Inflammatory macrophage treated with lipopolysaccharide for 1 hour (primary cell): ENCODE measurements at regions not wholly inside any gene's neighbourhood (a gene's known extent, or its start where the extent isn't known, plus 50 kb on each side); places are given as distances from the start of the nearest gene placed in this dataset.
"Not testable (repeated sequence)": the region's sequence is repeated elsewhere in the genome, so short reads cannot be mapped to it uniquely, and the experiment has no call there.

ENCODE experiments used
- DNase-seq, 2 donors: peaks; one replicate each; pipeline ENCODE4 v3.0.0-alpha.2; 2020 to 2022

DNA sequence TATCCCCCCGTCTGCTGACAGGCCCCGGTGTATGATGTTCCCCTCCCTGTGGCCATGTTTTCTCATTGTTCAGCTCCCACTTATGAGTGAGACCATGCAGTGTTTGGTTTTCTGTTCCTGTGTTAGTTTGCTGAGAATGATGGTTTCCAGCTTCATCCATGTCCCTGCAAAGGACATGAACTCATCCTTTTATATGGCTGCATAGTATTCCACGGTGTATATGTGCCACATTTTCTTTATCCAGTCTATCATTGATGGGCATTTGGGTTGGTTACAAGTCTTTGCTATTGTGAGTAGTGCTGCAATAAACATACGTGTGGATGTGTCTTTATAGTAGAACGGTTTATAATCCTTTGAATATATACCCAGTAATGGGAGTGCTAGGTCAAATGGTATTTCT is 244.7 kb downstream of the NEBL start:
- DNase-seq, result not testable (repeated sequence)

DNA sequence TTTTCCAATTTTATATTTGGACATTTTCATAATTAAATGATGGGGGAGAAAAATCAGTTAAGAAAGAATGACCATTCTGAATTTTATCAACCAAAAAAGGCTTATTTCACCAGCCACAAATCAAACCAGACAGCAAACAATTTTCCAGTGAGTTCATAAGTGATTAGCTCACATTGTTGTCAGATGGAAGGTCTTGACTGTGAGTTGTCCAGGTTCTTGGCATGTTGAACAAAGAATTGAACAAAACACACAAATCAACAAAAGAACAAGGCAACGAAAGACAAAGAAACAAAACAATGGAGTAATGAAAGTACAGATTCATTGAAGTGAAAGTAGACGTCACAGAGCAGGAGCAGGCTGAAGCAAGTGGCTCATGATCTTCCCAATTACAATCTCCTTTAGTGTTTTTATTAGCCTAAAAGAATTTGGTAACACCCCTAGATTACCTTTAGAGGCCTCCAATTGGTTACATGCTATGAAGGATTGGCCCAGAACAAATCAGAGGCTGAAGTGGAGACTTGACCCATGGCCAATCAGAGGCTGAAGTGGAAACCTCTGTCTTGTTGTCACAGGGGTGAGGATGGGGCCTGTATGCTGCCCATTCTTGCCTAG is 248.7 kb downstream of the NEBL start:
- DNase-seq, result no peak

DNA sequence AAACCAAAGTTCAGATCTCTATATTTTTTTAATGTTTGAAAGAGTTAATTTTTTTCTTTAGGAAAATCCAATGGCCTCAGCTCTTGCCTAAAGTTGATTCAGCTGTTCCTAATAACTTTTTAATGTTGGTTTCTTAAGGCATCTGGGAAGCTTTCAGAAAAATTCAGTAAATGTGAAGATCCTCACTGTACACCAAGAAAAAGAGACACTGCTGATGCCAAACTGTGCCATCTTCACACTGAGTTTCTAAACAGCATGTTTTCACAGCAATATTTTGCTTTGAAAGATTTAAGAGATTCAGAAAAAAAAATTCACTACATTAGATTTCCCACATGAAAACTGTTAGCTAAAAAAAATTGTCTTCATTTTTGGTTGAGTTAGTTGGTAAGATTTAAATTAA is 249.4 kb downstream of the NEBL start:
- DNase-seq, result no peak

DNA sequence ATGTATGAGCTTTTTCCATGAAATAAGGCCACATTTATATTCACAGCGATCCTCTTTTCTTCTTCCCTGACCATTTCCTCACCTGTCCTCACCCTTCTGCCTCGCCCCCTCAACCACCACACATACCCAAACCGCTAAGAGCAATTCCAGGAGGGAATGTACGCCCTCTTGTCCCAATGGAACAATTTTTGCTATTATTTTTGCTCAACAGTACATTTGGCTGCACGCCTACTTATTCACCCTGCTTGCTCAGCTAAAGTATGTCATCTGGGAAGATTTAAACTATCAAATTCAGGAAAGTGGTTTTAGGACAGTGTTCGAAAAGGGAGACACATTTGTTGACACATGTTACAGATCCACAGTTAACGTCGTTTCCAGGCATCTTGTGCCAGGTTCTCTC is 252.7 kb downstream of the NEBL start:
- no peak for DNase-seq

DNA sequence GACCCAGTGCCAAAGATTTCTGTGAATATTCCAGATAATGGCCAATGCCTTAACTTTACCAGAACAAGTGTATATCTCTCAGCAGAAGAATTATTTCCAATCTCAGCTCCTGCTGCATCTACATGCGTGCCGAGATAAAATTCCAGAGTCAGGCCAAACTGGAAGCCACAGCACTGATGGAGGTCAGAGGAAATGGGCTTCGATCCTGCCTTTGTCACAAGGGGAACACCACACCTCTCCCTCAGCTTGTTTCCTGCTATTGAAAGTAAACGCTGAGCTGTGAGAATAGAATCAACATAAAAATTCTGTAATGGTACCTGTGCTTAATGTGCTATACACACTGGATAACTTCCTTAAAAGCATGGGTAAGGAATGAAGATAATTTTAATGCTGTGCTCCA is 255.5 kb downstream of the NEBL start:
- DNase-seq, result no peak

DNA sequence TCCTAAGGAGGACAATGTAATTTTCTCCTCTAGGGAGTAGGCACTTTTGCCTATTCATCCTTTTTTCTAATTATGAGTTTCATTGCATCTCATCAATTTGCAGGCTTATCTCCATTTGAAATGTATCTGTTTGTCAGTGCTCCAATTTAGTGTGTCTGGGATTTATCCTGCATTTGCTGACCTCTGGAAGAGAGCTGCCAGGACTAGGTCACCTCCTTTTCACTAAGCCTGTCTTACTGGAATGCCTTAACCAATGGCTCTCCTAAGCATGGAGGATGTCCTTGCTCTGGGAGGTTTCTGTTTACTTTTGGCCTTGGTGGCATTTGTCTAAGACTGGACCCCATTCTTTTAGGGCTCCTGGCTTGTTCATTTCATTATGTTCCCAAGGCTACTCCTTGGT is 261.5 kb downstream of the NEBL start:
- DNase-seq, result no peak

DNA sequence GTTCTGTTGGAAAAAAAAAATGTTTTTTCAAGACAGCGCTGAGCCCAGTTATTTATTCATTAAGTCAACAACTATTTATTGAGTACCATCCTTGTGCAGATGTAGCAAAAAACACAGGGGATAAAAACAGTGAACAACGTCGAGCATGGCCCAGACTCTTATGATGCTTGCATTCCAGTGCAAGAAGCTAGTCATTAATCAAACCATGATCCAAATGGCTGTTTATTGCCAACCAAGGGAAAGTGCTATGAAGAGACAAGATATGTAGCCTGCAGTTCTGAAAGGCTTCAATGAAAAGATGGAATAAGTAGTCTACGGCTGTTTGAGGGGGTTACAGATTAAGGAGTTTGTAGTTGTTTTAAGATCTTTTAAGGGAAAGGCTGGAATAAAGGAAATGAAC is 262.3 kb downstream of the NEBL start:
- DNase-seq, result no peak

DNA sequence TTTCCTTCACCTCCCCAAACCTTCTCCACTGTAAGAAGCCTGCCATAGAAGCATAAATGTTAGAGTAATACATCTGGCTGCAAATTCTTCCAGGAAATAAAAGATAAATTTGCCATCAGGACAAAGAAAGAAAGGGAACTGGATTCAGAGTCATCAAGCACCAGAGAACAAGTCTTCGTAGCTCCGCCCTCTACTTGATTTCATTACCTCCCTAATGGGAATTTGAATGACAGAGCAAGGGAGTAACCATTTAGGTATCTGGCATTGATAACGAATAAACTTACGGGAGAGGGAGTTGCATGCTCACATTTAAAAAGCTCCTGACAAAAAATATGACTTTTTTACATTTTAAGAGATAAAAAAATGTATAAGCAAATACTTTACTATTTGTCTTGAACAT is 263.4 kb downstream of the NEBL start:
- DNase-seq, result no peak

DNA sequence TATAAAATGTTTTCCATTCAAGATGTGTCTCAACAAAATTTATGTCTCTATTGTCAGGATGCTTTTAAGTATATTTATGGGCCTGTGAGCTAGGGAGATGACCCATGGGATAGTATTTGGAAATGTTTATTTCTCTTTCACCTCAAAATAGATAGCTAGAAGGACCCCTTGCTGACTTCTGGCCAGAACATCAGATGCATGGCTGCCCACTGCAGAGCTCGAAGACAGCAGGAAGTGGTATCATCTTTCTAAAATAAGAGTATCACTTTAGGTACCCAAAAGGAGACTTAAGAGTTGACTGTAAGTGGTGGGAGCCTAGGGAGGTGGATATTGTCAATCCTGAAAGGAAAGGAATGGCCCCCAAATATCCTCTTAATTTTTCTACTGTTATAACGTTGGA is 264.4 kb downstream of the NEBL start:
- DNase-seq, result no peak

DNA sequence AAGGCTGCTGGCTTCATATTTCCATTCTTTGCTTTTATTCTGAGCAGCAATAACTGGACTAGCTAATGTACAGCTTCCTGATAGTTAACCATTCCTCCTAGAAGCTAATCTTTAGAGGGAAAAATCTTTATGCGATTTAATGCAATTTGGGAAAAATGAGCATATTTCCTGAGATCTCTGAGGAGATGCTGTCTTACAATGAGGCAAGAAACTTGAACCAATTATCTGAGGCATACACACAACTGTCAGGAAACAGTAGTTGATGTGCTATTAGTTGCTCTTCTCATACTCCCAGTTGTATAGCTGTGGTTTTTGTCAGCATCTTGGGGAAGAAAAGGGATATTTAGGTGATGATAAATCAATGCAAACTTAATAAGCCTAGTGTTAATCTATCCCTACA is 265.9 kb downstream of the NEBL start:
- DNase-seq, result no peak

DNA sequence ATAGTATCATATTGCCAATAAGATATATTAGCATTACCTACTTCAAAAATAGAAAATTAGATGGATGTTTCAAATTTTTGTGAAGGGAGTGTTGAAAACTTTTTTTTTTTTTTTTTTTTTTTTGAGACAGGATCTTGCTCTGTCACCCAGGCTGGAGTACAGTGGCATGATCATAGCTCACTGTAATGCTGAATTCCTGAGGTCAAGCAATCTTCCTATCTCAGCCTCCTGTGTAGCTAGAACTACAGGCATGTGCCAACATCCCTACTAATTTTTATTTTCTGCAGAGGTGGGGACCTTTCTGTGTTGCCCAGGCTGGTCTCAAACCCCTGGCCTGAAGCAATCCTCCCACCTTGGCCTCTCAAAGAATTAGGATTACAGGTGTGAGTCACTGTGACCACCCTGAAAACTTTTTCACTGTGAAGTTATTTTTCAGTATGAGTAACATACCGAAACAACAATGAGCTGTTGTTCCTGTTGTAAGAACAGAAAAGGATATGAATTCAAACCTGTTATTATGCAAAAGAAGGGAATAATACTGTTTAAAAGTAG is 266.9 kb downstream of the NEBL start:
- no peak for DNase-seq

DNA sequence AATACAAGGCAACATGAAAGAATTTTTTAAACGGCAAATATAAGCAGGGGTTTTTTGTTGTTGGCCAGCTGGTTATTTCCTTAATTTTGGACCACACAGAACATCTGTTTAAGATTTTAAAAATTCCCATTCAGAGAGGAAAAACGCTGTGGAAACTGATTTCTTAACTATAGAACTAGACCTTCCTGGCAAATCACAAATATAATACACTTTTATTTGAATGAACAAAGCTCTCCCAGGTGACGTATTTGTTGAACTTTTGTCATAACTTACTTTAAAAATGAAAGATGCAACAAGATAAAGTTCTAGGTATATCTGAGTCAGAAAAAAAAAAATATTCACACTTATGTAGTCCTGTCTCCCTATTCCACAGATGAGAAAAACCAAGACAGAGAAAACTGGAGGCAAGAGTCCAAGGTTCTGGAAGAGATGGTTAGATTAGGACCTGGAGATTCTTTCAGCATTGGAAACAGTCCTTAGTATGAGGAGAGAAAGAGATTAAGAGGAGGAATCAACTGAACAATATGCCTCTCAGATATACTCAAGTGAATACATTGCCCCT is 269.1 kb downstream of the NEBL start:
- no peak for DNase-seq

DNA sequence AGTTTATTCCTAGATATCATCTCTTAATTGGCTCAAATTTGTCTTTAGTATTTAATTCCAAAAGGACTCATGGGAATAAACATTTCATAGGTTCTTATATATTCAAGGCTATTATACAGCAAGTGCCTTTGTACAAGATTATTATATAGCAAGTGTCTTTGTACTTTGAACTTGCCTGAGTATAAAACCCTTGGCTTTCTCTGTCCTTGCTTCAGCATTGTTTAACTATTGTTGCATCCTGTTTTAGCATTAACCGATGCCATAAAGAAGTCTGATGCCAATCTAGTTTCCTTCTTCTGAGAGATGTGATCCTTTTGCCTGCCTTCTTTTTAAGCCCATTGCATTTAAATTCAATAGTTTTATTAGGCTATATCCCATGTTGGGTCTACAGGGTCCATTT is 270.0 kb downstream of the NEBL start:
- DNase-seq, result no peak

DNA sequence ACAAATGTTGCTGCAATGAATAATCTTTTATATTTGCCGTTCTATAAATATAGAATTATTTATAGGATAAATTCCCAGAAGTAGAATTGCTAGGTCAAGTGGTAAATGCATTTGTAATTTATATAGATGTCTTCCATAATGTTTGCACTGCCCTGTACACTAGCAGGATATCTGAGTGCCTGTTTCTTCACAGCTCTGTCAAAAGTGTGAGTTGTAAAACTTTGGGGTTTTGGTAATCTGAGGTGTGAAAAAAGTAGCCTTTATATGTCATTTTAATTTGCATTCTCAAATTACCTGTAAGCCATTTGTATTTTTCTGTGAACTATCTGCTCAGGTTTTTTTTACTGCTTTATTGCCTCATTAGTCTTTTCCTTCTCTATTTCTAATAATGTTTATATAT is 271.2 kb downstream of the NEBL start:
- no peak for DNase-seq

DNA sequence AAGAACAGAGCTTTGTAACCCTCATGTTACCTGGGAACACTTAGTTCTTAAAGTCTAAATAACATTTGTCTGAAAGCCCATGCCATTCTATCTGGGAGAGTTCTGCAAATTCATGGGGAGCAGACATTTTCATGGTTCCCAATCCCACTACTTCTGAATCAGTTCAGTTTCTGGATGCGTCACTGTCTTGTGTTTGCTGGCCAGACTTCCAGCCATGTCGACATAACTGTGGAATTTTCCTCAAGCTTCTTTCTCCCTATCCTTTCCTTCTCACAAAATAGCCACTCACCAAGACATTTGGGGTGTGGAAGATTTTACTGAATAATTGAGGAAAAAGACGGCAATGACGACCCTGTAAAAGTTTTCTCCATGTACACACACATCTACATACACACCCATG is 272.5 kb downstream of the NEBL start:
- DNase-seq, result no peak

DNA sequence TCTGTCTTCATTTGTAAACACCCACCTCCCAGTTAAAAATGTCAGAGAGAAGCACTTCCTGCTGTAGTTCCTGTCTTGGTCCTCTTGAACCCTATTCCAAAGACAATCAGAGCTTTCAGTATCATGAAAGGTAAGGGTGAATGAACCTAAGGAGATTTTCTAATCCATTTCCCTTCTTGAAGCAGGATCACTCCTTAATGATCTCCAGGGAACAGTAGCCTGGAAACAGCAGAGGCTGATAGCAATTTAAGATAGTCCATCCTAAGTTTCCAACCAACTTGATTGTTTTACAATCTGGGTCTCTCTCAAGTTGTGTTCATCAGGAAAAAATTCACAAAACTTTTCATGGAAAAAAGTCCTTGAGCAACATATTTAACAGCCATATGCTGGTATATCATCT is 273.6 kb downstream of the NEBL start:
- no peak for DNase-seq

DNA sequence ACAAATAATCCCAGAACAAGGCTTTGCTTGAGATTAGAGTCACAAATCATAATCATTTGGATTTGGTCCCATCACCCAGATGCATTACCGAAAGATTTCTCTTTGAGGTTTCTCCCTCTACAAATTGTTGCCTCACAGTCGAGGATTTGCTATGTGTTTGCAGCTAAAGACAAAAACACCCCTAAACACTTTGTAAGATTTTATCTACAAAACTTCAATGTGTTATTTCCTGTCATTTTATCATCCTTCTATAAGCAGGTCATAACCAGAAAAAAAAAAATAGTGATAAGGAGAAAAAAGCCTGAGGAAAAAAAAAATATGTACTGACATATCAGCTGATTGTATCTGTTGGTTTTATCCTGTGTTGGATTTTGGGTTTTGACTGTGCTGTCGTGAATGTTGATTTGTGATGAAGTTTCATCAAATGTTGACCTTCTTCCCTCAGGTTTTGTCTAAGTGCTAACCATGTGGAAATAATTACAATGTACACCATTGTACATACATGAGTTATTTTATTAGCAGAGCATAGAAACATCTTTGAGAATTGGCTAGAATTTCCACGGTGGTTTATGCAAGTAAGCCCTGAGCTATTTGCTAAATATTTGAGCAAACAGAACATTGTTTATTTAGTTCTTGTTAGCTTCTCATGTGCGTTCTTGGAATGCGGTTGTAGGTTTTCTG is 274.4 kb downstream of the NEBL start:
- DNase-seq, result no peak

DNA sequence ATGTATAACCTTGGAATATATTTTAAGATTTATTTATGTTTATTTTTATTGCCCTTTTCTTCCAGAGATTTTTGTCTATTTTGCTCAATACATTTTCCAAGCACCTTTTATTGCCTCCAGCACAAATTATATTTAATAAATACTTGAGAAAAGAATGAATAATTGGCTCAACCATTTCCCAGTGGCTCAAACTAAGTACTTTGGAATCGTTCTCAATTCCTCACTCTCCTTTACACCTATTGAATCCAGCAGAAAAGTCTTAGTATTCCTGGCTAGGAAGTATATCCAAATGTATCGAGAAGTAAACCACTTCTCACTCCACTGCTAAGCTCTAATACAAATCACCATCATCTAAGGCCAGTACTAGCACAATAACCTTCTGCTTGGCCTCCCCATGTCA is 276.1 kb downstream of the NEBL start:
- no peak for DNase-seq

DNA sequence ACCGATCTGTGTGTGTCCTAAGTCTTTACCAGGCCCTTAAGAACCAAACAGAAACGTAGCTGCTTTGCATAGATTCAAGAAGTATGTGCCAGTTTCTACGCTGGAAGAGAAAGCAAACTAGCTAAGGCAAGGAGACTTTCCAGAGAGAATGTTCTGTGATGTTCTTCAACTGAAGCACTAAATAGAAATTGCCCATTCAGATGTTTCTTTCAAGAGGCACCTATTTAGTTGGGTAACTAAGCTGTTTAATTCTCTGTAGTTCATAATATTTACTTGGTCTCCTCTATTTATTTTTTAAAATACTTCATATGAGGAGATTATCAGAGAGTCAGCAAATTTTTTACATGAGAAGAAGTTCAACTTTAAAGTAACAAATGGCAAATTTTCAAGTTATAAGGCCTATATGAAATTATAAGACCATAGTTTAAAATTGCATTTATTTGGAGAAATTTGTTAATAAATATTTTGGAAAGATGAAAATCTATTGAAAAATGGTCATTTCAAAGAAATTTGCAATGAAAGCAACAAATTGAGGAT is 279.0 kb downstream of the NEBL start:
- DNase-seq, result no peak

DNA sequence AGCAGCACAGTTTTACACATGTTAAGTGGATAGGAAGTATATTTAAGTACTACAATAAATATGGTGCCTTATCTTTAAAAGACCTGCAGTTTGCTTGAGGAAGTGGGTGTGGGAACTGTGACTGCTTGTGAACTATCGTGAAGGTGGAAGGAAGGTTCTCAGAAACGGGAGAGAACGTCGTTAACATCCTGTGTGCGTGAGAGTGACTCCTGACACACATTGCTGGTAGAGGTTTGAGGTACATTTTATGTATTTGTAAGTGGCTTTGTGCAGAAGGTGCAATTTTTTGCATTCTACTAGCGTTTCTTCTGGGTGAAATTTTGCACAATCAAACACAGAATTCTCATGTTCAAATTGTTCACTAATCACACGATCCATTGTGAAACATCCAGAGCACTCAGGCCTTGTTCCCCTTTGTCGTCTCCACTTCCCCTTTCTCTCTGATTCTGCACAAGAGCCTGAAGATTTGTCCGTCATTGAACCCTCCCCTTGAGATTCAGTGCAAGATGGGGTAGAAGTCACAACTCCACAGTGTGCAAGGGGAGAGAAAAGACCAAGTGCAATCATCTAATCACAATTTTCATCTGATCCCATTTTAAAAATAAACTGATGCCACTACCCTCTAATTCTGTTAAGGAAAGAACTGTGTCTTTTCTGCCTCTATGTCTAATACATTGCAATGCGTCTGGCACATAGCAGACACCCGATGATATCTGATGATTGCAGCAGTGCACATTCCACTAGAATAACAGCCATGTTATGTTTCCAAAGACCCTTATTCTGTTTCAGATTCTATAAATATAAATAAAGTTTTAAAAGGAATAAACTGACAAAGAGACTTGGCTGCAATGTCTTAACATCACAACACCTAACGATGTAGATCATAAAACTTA is 279.9 kb downstream of the NEBL start:
- peak; percentile 26 to 46 for DNase-seq

DNA sequence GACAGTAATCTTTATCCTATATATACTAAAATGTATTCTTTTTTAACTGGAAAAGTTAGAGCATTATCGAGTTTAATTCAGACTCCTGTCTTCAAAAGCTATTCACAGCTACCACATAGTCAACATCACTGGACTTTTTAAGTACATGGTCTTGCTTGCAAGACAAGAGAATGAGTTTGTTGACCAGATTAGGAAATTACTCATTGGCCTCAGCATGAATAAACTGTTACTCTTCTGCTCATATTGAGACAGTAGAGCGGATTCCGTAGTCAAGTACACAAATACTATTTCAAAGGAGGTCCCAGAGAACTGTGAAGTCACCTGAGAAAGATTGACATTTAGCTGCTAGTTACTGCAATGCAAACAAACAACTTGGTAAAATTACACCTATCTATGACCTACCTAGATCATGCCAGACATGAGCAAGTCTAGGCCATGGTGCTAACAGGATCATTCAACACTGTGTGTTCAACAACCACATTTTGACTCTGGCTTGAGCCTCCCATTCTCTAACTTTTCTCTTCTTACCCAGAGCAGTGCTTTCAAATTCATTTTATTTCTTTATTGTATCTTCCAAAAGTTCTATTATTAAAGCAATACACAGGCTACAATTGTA is 280.9 kb downstream of the NEBL start:
- DNase-seq, result no peak

DNA sequence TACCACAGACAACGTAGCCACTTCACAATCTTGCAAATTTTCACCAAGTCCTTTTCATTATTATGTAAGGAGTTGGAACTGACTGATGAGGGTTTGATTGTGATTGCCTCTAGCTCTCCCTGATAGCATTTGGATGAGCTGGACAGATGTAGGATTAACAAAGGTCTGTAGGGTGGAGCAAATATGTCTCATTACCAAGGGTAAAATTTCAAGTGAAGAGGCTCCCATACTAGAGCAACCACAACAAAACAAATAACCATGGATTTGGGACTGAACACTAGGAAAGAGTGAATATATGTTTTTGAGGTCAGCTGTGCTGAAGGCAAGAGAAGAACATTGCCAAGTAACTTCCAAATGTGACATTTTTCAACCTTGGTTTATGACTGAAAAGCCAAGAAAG is 281.7 kb downstream of the NEBL start:
- no peak for DNase-seq

DNA sequence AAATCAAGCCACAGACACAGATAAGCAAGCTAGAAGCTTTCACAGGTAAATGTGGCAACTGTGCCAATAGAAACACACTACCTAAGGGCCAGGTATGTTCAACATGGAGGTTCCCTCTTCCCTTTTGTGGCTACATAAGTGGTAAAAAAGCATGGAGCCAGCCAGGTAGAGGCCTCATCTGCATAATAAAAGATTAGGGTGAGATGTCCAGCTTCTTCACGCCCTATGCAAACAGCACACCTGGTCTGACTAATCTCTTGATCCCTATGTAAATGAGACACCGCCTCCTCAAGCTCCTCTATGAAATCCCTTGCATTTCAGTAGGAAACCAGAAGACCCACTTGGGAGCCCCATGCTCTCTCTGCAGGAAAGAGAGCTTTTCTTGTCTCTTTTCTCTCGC is 282.2 kb downstream of the NEBL start:
- DNase-seq, result no peak
